IMR-90 (cell line): ENCODE measurements at regions not wholly inside any gene's neighbourhood (a gene's known extent, or its start where the extent isn't known, plus 50 kb on each side); places are given as distances from the start of the nearest gene placed in this dataset.

Source experiments
- ATAC-seq: fragments of 200-7000 bp; cut with Tn5 transposase; 2 replicates; pipeline ENCODE4 v1.9.1; 2020; ENCODE audit warnings: low read depth, mild to moderate bottlenecking, moderate library complexity
- BruUV-seq: library from RNA; stranded (reverse); fragments of 400-500 nt; replicated peaks from 2 replicates; lab custom pipeline; 2021; lab: Mats Ljungman, UMichigan
- CTCF ChIA-PET: fragments of 300-600 bp; formaldehyde crosslinking; extraction: SDS; loops from one replicate; lab custom pipeline; 2021; ENCODE audit warnings: antibody characterized with exemption; lab: Yijun Ruan, JAX
- POLR2A ChIA-PET: fragments of 300-600 bp; sonication (Branson Sonifier 250); formaldehyde crosslinking; loops from one replicate; lab custom pipeline; 2022; ENCODE audit warnings: antibody characterized with exemption; ENCODE audit not compliant: unreplicated experiment; lab: Charles Lee
- DNase-seq: peaks from one replicate; pipeline ENCODE4 v3.0.0; 2013
- H2AFZ ChIP-seq: replicated peaks from 2 replicates; pipeline ENCODE3; 2013; ENCODE audit warnings: low read length, mild to moderate bottlenecking; ENCODE audit not compliant: poor library complexity
- H2AK5ac ChIP-seq: 2 replicates; pipeline ENCODE4 v1.6.1; 2013; ENCODE audit warnings: low read depth, low read length, inconsistent platforms
- H2AK9ac ChIP-seq: replicated peaks from 2 replicates; pipeline ENCODE3; 2013; ENCODE audit warnings: mild to moderate bottlenecking, low read depth, low read length, moderate library complexity; ENCODE audit not compliant: poor library complexity
- H2BK120ac ChIP-seq: 2 replicates; pipeline ENCODE4 v1.6.1; 2013; ENCODE audit warnings: low read depth, low read length, inconsistent platforms
- H2BK15ac ChIP-seq: 3 replicates; pipeline ENCODE4 v1.6.1; 2013; ENCODE audit warnings: low read depth, low read length, inconsistent platforms
- H2BK20ac ChIP-seq: 2 replicates; pipeline ENCODE4 v1.6.1; 2013; ENCODE audit warnings: low read depth, mild to moderate bottlenecking, inconsistent platforms, low read length, moderate library complexity
- H2BK5ac ChIP-seq: 2 replicates; pipeline ENCODE4 v1.6.1; 2013; ENCODE audit warnings: mild to moderate bottlenecking, low read depth, low read length, inconsistent platforms; ENCODE audit not compliant: poor library complexity, severe bottlenecking
- H3K14ac ChIP-seq: replicated peaks from 2 replicates; pipeline ENCODE4 v1.6.1; 2013; ENCODE audit warnings: low read depth, low read length, inconsistent platforms
- H3K18ac ChIP-seq: 2 replicates; pipeline ENCODE4 v1.6.1; 2013; ENCODE audit warnings: low read depth, low read length, control low read depth
- H3K23ac ChIP-seq: 2 replicates; pipeline ENCODE4 v1.6.1; 2013; ENCODE audit warnings: low read depth, low read length, inconsistent platforms
- H3K27ac ChIP-seq: 2 replicates; pipeline ENCODE4 v1.5.1; 2013; ENCODE audit warnings: mild to moderate bottlenecking, control low read depth, low read length; ENCODE audit not compliant: insufficient read depth
- H3K27me3 ChIP-seq: 2 replicates; pipeline ENCODE4 v1.6.1; 2013; ENCODE audit warnings: low read length; ENCODE audit not compliant: control insufficient read depth, insufficient read depth
- H3K36me3 ChIP-seq: 2 replicates; pipeline ENCODE4 v1.6.1; 2013; ENCODE audit warnings: low read length, mixed read lengths; ENCODE audit not compliant: control insufficient read depth, insufficient read depth
- H3K4ac ChIP-seq: 2 replicates; pipeline ENCODE4 v1.6.1; 2013; ENCODE audit warnings: low read depth, low read length, inconsistent platforms
- H3K4me1 ChIP-seq: 2 replicates; pipeline ENCODE4 v1.6.1; 2013; ENCODE audit warnings: low read length, mixed read lengths; ENCODE audit not compliant: control insufficient read depth, insufficient read depth
- H3K4me2 ChIP-seq: 2 replicates; pipeline ENCODE4 v1.6.1; 2013; ENCODE audit warnings: low read depth, mild to moderate bottlenecking, control low read depth, low read length, moderate library complexity
- H3K4me3 ChIP-seq: 2 replicates; pipeline ENCODE4 v1.5.1; 2013; ENCODE audit warnings: low read depth, mild to moderate bottlenecking, control low read depth, low read length, moderate library complexity; ENCODE audit not compliant: insufficient read depth
- H3K56ac ChIP-seq: 2 replicates; pipeline ENCODE4 v1.6.1; 2013; ENCODE audit warnings: low read length, inconsistent platforms; ENCODE audit not compliant: insufficient read depth; ENCODE audit errors: extremely low read depth
- H3K79me1 ChIP-seq, 2 experiments: 2 replicates each; pipeline ENCODE4 v1.6.1; 2013; ENCODE audit warnings: low read length in 2 of 2, inconsistent platforms in 1 of 2, low read depth in 1 of 2
- H3K9ac ChIP-seq: 2 replicates; pipeline ENCODE4 v1.6.1; 2013; ENCODE audit warnings: low read depth, low read length, control low read depth
- H3K9me1 ChIP-seq: 2 replicates; pipeline ENCODE4 v1.6.1; 2013; ENCODE audit warnings: low read length, inconsistent platforms; ENCODE audit not compliant: insufficient read depth
- H3K9me3 ChIP-seq: 2 replicates; pipeline ENCODE4 v1.6.1; 2013; ENCODE audit warnings: low read length; ENCODE audit not compliant: control insufficient read depth, insufficient read depth
- H4K20me1 ChIP-seq: 2 replicates; pipeline ENCODE4 v1.6.1; 2013; ENCODE audit warnings: low read length, inconsistent platforms; ENCODE audit not compliant: insufficient read depth
- H4K5ac ChIP-seq: 2 replicates; pipeline ENCODE4 v1.6.1; 2013; ENCODE audit warnings: mild to moderate bottlenecking, low read depth, low read length, control low read depth
- H4K8ac ChIP-seq, 2 experiments: 2 replicates each; pipeline ENCODE4 v1.6.1; 2013; ENCODE audit warnings: low read depth in 2 of 2, low read length in 2 of 2, control low read depth in 1 of 2, inconsistent platforms in 1 of 2
- H4K91ac ChIP-seq: 2 replicates; pipeline ENCODE4 v1.6.1; 2013; ENCODE audit warnings: low read depth, low read length, inconsistent platforms; ENCODE audit not compliant: insufficient read depth
- CHD1 ChIP-seq: IDR thresholded peaks from 2 replicates; pipeline ENCODE4 v1.6.1; 2012; ENCODE audit warnings: low read depth, low read length, improper control_type of control experiment
- MAZ ChIP-seq: IDR thresholded peaks from 2 replicates; pipeline ENCODE4 v1.6.1; 2012; ENCODE audit warnings: low read depth, mild to moderate bottlenecking, low read length, improper control_type of control experiment, moderate library complexity, borderline replicate concordance
- MXI1 ChIP-seq: IDR thresholded peaks from 2 replicates; pipeline ENCODE4 v1.6.1; 2012; ENCODE audit warnings: low read depth, mild to moderate bottlenecking, low read length, moderate library complexity, borderline replicate concordance
- NFE2L2 ChIP-seq: fragments of 150-350 bp; IDR thresholded peaks from 2 replicates; pipeline ENCODE4 v1.6.1; 2016; ENCODE audit warnings: low read depth, mild to moderate bottlenecking, low read length
- POLR2A ChIP-seq: IDR thresholded peaks from 2 replicates; pipeline ENCODE4 v1.6.1; 2012; ENCODE audit warnings: mild to moderate bottlenecking, low read depth, low read length
- RAD21 ChIP-seq: IDR thresholded peaks from 2 replicates; pipeline ENCODE4 v1.6.1; 2012; ENCODE audit warnings: low read length, improper control_type of control experiment
- RFX5 ChIP-seq: IDR thresholded peaks from 2 replicates; pipeline ENCODE4 v1.8.0; 2012; ENCODE audit warnings: low read depth, mild to moderate bottlenecking, low read length, moderate library complexity
- dilution Hi-C: fragments of 300-500 bp; cut with HindIII; formaldehyde crosslinking; loops from one replicate; pipeline ENCODE4 v1.14.3; 2018; ENCODE audit warnings: low sequenced_read_pairs; ENCODE audit not compliant: unreplicated experiment
- in situ Hi-C: fragments of 300-500 bp; cut with MboI; formaldehyde crosslinking; loops from 3 replicates; pipeline ENCODE4 v1.14.3; 2019; ENCODE audit warnings: low sequenced_read_pairs, inconsistent platforms, mixed read lengths
- intact Hi-C: fragments of 100-400 bp; cut with micrococcal nuclease; formaldehyde crosslinking; loops from 2 replicates; pipeline ENCODE4 v1.10.0; 2022
- TF ChIP-seq, protein P1 (sequence below): fragments of 150-350 bp; IDR thresholded peaks from 2 replicates; pipeline ENCODE4 v1.6.1; 2016; ENCODE audit warnings: low read depth, mild to moderate bottlenecking, low read length, moderate library complexity, borderline replicate concordance
- TF ChIP-seq, protein P2 (sequence below): fragments of 150-350 bp; IDR thresholded peaks from 2 replicates; pipeline ENCODE4 v1.6.1; 2017; ENCODE audit warnings: mild to moderate bottlenecking, antibody characterized with exemption, low read length, low read depth
- TF ChIP-seq, protein P3 (sequence below): conservative IDR thresholded peaks from 2 replicates; pipeline ENCODE4 v1.5.1; 2012; ENCODE audit warnings: mild to moderate bottlenecking, low read depth, low read length, improper control_type of control experiment

DNA sequence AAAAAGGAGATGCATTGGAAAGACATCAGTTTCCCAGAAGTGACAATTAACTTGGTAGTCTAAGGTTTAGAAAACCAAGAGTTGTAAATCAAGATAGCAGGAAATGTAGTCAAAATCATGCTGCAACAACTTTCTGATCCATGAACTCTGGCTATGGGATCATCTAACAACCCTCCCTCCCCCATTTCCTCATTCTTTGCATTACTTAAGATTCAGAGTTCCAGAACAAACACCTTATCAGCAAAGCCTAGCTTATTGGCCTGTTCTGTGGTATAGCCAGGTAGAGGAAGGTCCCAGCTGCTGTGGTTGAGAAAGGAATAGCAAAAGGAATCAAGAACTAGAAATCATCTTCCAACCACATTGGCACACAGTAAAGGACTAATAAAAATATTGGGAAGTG is 651.1 kb downstream of the METTL15 start:
- in situ Hi-C loops = no loop called here

More for the DNA sequence above, 651.1 kb downstream of the METTL15 start:
- H3K14ac ChIP-seq = peak overlapping the region; percentile 82
- H2AK5ac ChIP-seq = peak overlapping the region; percentile 93
- peak overlapping the region; percentile 95 for H2BK5ac ChIP-seq
- H3K56ac ChIP-seq = peak overlapping the region; percentile 85
- TF ChIP-seq, protein P1, sequence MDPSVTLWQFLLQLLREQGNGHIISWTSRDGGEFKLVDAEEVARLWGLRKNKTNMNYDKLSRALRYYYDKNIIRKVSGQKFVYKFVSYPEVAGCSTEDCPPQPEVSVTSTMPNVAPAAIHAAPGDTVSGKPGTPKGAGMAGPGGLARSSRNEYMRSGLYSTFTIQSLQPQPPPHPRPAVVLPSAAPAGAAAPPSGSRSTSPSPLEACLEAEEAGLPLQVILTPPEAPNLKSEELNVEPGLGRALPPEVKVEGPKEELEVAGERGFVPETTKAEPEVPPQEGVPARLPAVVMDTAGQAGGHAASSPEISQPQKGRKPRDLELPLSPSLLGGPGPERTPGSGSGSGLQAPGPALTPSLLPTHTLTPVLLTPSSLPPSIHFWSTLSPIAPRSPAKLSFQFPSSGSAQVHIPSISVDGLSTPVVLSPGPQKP = no peak
- TF ChIP-seq, protein P2, sequence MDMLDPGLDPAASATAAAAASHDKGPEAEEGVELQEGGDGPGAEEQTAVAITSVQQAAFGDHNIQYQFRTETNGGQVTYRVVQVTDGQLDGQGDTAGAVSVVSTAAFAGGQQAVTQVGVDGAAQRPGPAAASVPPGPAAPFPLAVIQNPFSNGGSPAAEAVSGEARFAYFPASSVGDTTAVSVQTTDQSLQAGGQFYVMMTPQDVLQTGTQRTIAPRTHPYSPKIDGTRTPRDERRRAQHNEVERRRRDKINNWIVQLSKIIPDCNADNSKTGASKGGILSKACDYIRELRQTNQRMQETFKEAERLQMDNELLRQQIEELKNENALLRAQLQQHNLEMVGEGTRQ = no peak
- TF ChIP-seq MAZ (no peak), MXI1 (no peak), RAD21 (no peak), NFE2L2 (no peak), CHD1 (no peak), POLR2A (no peak), RFX5 (no peak)
- TF ChIP-seq, protein P3, sequence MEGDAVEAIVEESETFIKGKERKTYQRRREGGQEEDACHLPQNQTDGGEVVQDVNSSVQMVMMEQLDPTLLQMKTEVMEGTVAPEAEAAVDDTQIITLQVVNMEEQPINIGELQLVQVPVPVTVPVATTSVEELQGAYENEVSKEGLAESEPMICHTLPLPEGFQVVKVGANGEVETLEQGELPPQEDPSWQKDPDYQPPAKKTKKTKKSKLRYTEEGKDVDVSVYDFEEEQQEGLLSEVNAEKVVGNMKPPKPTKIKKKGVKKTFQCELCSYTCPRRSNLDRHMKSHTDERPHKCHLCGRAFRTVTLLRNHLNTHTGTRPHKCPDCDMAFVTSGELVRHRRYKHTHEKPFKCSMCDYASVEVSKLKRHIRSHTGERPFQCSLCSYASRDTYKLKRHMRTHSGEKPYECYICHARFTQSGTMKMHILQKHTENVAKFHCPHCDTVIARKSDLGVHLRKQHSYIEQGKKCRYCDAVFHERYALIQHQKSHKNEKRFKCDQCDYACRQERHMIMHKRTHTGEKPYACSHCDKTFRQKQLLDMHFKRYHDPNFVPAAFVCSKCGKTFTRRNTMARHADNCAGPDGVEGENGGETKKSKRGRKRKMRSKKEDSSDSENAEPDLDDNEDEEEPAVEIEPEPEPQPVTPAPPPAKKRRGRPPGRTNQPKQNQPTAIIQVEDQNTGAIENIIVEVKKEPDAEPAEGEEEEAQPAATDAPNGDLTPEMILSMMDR = no peak
- peak overlapping the region; percentile 79 for H4K5ac ChIP-seq
- H2AFZ ChIP-seq = no peak overlapping the region
- peak overlapping the region; percentile 46; the same call in 1 of the 2 replicates for H3K9ac ChIP-seq
- no peak overlapping the region for H3K4me3 ChIP-seq
- no peaks in the 10 kb centered on the region for H4K20me1 ChIP-seq
- dilution Hi-C loops = no loop called here
- peak overlapping the region; percentile 99 for H3K27ac ChIP-seq
- peak overlapping the region; percentile 98 for H4K91ac ChIP-seq
- H3K4me2 ChIP-seq = no peak overlapping the region
- peaks cover 3% of the 10 kb centered on the region; the same call in 1 of the 2 replicates for H3K9me1 ChIP-seq
- peak overlapping the region; percentile 98 for H2BK20ac ChIP-seq
- intact Hi-C loops = loop anchor here (1.0 to 10.0 kb wide), 4 partner anchors 205 to 1042 kb away; no protein-coding TSS in a partner anchor
- no peaks in the 10 kb centered on the region for H3K9me3 ChIP-seq
- H3K27me3 ChIP-seq = no peaks in the 10 kb centered on the region
- no peaks in the 10 kb centered on the region for H3K36me3 ChIP-seq
- peak overlapping the region; percentile 93 for H3K4ac ChIP-seq
- no peak overlapping the region for H2AK9ac ChIP-seq
- H3K18ac ChIP-seq = peak overlapping the region; percentile 94
- H2BK15ac ChIP-seq = peak overlapping the region; percentile 71
- H4K8ac ChIP-seq = peak overlapping the region; percentile 40 to 92
- DNase-seq (peak; percentile 59), ATAC-seq (no peak)
- peaks cover 4 to 8% of the 10 kb centered on the region in 2 experiments; a peak in 2 of 4 replicates for H3K79me1 ChIP-seq
- CTCF ChIA-PET = interaction anchor here (0.6 to 1.0 kb wide), 2 partner anchors 400 to 593 kb away, joined by 3 to 4 read pairs; no protein-coding TSS in a partner anchor
- peaks cover 14% of the 10 kb centered on the region; the same call in 1 of the 2 replicates for H3K4me1 ChIP-seq
- peak overlapping the region; percentile 86 for H3K23ac ChIP-seq
- H2BK120ac ChIP-seq = peak overlapping the region; percentile 98
- BruUV-seq = no TSS peak
- POLR2A ChIA-PET = interaction anchor here (0.5 to 1.3 kb wide), 2 partner anchors 8 to 20 kb away, joined by 3 to 4 read pairs; no protein-coding TSS in a partner anchor
